ENCODE measurements at regions not wholly inside any gene's neighbourhood (a gene's known extent, or its start where the extent isn't known, plus 50 kb on each side); places are given as distances from the start of the nearest gene placed in this dataset.

DNA sequence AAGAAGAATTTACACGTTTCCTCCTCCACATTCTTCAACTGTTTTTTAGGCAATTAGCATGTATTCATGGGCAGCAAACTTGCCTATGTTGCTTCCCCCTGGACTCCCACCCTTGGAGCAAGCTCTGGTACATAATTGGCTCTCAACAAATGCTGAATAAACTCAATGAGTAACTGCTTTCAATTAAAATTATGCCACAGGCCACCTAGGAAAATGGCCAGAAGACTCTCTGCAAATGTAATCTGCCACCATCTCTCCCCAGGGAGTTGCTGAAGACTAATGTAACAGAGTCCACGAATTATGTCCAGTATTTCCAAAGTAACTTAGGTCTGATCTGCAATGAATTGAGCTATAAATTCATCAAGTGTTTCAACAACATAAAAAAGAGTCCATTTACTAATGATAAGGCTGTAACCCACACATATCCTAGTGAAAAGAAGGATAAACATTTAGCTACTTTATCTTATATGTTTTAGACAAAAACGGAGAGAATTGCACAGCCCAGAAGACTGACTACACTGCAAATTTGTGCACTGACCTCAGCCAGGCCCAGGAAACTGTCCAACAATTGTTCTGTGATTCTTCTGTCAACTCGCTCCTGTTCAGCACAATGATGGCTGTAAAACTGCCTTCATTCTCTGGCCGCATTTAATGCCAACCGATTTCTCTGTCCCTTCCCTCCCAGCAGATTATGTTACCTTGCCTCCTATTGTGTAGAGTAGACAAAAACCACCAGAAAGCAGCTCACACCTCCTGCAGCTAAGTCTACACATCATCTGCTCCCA lies 808.6 kb upstream of the ARGLU1 start:
- H3K27ac ChIP-seq: no peak overlapping the region
- TF ChIP-seq, protein P1, sequence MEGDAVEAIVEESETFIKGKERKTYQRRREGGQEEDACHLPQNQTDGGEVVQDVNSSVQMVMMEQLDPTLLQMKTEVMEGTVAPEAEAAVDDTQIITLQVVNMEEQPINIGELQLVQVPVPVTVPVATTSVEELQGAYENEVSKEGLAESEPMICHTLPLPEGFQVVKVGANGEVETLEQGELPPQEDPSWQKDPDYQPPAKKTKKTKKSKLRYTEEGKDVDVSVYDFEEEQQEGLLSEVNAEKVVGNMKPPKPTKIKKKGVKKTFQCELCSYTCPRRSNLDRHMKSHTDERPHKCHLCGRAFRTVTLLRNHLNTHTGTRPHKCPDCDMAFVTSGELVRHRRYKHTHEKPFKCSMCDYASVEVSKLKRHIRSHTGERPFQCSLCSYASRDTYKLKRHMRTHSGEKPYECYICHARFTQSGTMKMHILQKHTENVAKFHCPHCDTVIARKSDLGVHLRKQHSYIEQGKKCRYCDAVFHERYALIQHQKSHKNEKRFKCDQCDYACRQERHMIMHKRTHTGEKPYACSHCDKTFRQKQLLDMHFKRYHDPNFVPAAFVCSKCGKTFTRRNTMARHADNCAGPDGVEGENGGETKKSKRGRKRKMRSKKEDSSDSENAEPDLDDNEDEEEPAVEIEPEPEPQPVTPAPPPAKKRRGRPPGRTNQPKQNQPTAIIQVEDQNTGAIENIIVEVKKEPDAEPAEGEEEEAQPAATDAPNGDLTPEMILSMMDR (conservative IDR thresholded peaks at IDR 0.05): no peak
- no peak for TF ChIP-seq ZFX (IDR thresholded peaks at IDR 0.05)

DNA sequence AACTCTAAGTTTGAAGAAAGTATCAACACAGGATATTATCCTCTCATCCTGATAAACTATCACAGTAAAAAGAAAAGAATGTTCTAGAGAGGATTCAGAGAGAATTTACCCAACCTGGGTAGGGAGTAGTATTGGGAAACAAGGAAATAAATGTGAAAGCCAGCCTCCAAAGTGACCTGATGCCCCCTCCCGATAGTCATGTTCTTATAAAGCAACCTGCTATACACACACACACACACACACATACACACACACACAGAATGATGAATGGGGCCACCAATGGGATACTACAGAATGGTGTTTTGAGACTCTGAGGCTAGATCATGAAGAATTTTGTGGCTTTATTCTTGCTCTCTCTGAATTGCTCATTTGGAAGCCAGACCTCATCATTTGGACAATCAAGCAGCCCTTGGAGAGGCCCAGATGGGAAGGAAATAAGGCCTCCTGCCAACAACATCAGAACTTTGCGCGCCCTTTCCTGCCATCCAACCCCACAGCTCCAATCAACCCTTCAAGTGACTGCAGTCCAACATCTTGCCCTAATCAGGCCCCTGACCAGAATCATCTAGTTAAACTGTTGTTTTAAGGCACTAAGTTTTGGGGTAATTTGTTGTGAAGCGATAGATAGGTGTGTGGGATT lies 807.9 kb upstream of the ARGLU1 start:
- no peak for TF ChIP-seq ZFX (IDR thresholded peaks at IDR 0.05)
- TF ChIP-seq, protein P1 (conservative IDR thresholded peaks at IDR 0.05): no peak
- H3K27ac ChIP-seq: no peak overlapping the region

DNA sequence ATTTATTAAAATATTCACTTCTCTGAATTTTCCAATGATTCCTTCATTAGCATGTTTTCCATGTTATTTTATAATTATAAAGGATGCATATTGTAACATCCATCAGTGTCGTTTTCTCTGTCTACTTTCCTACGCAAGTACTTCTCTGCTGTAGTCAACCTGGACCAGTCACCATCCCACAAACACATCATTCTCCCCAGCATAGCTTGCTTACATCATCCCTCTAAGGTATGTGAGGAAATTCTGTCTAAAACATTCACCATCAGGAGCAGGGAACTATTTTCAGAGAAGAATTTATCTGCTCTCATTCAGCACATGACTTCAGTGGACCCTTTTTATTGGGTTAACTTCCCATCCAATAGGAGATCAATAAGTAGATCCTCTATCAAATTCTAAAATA lies 806.1 kb upstream of the ARGLU1 start:
- H3K27ac ChIP-seq: no peak overlapping the region
- TF ChIP-seq, protein P1 (conservative IDR thresholded peaks at IDR 0.05): no peak
- TF ChIP-seq ZFX (IDR thresholded peaks at IDR 0.05): no peak

DNA sequence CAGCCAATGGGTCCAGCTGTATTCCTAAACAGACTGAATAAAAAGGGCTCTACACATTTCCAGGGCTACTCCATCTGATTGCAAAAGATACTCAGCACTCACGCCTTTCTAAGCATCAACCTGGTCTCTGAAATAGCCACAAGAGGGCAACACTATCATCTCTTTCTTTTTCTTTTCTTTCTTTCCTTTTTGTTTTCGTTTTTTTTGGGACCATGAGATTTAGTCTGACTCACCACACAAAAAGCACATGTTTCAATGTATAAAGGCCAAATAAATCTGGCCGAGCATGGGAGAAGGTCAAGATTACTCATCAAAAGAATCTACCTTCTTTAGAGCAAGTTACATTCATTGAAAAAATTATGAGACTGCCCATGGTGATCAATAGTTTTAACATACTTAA lies 805.6 kb upstream of the ARGLU1 start:
- H3K27ac ChIP-seq: no peak overlapping the region
- TF ChIP-seq ZFX (IDR thresholded peaks at IDR 0.05): no peak
- TF ChIP-seq, protein P1 (conservative IDR thresholded peaks at IDR 0.05): peak; percentile 65

DNA sequence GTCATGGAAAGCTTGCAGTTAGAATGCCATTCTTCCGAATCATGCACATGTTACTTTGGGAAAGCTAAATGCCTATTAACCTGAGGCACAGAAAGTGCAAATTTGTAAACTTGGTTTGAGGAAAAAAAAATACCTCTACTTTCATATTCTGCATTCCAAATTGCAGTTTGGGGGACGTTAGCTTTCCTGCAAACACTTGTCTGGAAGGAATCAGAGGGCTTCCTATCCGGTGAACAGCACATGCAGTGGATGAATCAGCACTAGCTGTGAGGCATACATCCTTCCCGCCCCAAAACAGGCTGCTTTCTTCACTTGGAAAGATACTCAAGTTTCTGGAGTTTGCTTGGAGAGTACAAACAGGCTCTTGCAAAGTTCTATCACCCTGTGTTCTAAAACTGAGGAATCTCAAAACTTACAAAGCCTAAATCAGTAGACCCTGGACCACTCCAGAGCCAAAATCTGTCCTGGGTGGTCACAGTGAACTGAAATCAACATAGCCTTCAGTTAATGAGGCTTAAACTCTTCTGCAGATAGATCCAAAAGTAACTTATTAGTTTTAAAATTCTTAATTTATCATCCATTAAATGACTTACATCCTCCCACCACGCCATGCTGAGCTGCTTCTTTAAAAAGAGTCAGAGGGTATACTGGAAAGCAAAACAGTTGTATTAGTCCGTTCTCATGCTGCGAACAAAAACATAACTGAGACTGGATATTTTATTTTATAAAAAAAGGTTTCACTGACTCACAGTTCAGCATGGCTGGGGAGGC lies 802.3 kb upstream of the ARGLU1 start:
- no peak overlapping the region for H3K27ac ChIP-seq
- no peak for TF ChIP-seq ZFX (IDR thresholded peaks at IDR 0.05)
- TF ChIP-seq, protein P1 (conservative IDR thresholded peaks at IDR 0.05): no peak

DNA sequence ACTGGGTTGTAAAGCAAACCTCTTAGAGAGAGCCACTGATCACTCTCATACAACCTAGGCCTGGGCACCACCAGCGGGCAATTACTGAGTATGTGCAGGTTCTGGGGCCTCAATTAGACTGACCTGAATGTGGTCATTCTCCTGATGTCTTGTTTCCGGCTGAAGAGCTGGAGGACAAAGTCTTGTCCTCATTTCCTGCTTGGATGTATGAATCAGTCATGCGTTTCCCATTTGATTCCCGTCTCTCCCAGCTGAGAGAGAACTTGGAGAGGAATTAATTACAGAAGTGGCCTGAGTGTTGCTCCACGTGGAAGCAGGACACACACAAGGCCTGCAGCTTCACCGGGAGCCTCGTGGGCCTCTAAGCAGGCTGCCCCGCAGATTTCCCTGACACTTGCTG lies 799.3 kb upstream of the ARGLU1 start:
- H3K27ac ChIP-seq: no peak overlapping the region

More for the DNA sequence above, 799.3 kb upstream of the ARGLU1 start:
- no peak for TF ChIP-seq ZFX (IDR thresholded peaks at IDR 0.05)
- TF ChIP-seq, protein P1 (conservative IDR thresholded peaks at IDR 0.05): no peak

Measured in C4-2B (cell line).